ENCODE measurements at regions not wholly inside any gene's neighbourhood (a gene's known extent, or its start where the extent isn't known, plus 50 kb on each side); places are given as distances from the start of the nearest gene placed in this dataset.

DNA sequence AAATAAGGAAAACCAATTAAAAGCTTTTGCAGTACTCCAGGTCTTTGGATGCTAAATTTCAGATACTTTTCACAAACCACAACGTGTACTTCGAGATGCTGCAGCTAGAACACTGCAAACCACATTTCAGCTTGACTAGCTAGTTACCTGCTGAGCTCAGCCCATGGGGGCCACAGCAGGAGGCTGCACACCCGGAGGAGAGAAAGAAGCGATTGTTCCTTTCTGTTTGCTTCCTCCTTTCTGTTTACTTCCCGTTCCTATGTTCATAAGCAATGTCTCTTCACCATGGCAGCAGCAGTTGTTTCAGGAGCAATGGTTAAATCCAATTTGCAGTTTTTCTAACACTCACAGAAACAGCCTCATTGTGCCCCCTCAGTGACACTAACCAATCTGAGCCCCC is 225.6 kb upstream of the FGGY start:
- TF ChIP-seq YY1 (IDR thresholded peaks at IDR 0.05; ENCODE audit: insufficient read depth, insufficient read length) (no peak), ZNF274 (IDR thresholded peaks at IDR 0.05; ENCODE audit: low read depth, low read length) (no peak), SUZ12 (IDR thresholded peaks at IDR 0.05; ENCODE audit: extremely low read depth, insufficient read depth, insufficient read length) (no peak)
